HG02943 (cell line): ENCODE measurements at regions not wholly inside any gene's neighbourhood (a gene's known extent, or its start where the extent isn't known, plus 50 kb on each side); places are given as distances from the start of the nearest gene placed in this dataset.
"Not testable (repeated sequence)": the region's sequence is repeated elsewhere in the genome, so short reads cannot be mapped to it uniquely, and the experiment has no call there.

Experiments used
- ATAC-seq: cut with Tn5 transposase; IDR thresholded peaks from one replicate; pipeline ENCODE4 v1.9.1; 2021; ENCODE audit warnings: mild to moderate bottlenecking, low read depth, moderate library complexity; ENCODE audit not compliant: unreplicated experiment

DNA sequence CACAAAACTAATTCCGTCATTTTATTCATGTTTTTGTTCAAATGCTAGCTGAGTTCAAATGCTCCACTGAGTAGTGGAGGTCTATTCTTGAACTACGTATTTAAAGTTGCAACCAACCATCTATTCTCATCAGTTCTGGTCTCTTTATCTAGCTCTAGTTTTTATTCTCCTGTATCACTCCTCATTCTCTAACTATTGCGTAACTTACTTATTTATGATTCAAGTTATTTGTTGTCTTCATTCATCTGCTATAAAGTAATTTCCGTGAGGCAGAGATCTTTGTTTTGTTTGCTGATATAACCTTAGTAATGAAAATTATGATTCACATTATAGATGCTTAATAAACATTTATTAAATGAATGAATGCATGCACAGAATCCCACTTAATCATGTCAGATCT, 221.6 kb upstream of the ASCC3 start:
- ATAC-seq = no peak

- ATAC-seq = no peak
Observed at GRCh38 chr6:101108286-101108685, 227.2 kb upstream of the ASCC3 start.

GRCh38 chr6:101110814-101111213, 229.7 kb upstream of the ASCC3 start:
- ATAC-seq = no peak

DNA sequence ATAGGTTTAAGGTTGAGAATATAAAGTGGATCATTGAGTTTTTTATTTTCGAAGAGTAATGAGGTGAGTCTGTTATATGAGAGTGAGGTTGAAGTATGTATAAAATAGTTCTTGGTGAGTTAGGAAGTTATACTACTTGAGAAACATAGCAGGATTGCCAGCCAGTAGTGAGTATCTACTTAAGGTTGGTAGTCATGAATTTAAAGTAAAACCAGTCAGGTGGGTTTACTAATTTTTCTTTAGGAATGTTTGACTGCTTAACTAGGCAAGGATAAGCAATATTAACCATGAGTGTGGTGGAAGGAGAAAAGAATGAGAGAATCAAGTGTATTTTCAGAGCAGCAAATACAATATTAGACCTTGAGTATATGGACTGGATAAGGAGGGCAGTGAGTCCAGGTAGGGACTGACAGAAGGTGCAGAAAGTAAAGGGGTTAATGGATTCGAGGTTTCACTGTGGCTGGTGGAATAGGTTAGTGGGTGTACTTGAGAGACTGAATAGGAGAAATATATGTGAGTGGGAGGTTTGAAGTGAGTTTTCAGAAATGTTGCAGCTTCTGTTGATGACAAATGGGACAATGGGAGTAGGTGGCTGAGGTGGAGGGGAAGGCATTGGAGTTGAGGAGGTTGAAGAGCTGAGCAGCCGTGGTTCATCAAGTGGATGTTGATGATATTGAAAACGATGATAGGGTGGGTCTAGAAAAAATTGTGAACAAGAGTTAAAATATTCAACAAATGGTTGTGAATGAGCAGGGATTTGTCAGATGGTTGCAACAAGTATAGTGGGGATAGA, 232.5 kb upstream of the ASCC3 start:
- no peak for ATAC-seq

GRCh38 chr6:101114703-101115102, 233.6 kb upstream of the ASCC3 start:
- no peak for ATAC-seq

DNA sequence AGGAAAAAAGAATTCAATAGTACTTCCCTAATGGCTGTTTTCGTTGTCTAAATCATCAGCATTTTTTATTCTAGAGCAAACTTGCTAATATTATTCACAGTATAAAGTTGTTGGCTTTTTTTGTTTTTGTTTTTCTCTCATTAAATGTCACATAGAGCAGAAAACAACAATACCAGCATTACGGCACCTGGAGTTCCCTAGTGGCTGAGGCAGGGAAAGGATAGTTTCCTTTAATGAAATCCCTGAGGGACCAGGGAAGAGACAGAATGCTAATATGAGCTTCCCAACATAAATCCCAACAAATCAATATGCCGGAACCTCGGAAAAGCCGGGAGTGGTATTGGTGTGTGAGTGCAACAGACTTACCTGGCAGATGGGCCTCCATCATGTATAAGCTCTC, 235.2 kb upstream of the ASCC3 start:
- no peak for ATAC-seq

DNA sequence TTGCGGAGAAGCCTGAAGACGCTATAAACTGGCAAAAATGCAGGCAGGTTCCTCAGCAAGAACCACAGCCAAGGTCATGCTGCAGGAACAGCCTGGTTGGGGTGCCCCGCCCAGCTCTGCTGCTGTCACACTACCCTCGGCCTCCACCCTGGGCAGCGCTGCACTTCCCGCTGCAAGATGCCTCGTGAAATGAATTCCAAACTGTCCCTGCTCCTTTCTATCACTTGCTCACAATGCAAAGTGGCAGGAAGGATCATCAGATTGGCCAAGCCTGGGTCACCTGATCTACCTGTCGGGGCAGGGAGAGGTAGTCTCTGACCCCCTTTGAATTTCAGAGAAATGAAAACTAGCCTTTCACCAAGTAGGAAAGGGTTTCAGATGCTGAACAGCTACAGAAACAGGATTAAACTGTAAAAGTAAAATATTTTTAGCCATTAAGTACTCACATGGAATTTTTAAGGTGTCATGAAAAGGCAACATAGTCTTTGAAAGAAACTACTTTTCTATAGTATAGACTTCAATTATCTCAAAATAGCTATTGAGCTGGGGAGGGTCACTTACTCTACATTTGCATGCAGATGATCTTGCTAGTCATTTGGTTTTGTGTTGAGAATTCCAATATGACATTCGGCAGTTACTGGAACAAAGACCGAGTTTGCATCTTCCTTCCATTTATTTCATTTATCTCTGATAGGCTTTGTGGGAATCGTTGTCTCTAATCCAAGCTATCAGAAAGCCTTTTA, 236.4 kb upstream of the ASCC3 start:
- ATAC-seq = no peak

- ATAC-seq = no peak
Observed at GRCh38 chr6:101118136-101118396, 236.9 kb upstream of the ASCC3 start.

GRCh38 chr6:101120747-101121146, 239.6 kb upstream of the ASCC3 start:
- ATAC-seq = no peak

DNA sequence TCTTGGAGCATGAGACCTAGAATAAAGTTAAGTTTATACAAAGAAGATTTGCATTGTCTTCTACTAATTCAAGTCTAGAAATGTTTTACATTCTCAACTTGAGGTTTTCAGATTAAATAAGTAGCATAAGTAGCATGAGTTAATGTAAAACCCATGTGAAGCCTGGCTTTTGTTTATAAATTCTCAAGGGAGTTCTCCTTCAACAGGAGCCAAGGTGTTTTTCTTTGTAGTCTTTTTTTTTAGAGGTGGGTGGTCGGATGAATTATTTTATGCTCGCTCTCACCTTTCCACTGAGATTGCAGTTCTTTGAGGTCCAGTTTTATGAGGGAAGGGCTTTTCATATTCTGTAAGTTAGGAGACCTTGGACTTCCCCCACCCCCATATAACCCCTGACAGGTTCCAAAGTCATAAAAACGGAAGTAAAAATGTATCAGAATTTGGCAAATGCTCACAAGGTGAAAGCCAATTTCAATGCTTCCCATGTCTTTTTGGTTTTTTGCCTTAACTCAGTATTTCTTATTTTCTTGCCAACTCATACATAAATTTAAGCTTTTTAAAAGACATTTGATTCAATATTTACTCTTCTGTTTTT, 244.3 kb upstream of the ASCC3 start:
- no peak for ATAC-seq

- ATAC-seq = no peak
Observed at GRCh38 chr6:101126501-101126900, 245.4 kb upstream of the ASCC3 start.

GRCh38 chr6:101129851-101130250, 248.7 kb upstream of the ASCC3 start:
- no peak for ATAC-seq

DNA sequence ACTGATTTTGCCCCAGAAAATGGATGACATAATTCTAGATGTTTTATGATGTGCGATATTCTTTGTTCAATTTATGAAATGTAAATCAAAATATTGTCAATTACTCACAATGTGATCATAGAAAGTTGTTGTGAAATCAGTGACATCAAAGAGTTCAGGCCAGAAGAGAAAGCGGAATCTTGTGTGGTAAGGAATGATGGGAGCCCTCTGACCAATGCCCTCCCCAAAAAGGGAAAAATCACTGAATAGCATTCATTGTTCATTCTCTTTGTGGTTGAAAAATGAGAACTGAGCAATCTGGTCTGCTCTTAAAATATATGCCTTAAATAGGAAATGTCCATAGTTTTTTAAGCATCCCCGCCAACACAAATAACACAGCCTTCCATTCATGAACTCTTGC, 247.1 kb upstream of the GRIK2 start:
- ATAC-seq = no peak

GRCh38 chr6:101150226-101150625, 243.3 kb upstream of the GRIK2 start:
- no peak for ATAC-seq

DNA sequence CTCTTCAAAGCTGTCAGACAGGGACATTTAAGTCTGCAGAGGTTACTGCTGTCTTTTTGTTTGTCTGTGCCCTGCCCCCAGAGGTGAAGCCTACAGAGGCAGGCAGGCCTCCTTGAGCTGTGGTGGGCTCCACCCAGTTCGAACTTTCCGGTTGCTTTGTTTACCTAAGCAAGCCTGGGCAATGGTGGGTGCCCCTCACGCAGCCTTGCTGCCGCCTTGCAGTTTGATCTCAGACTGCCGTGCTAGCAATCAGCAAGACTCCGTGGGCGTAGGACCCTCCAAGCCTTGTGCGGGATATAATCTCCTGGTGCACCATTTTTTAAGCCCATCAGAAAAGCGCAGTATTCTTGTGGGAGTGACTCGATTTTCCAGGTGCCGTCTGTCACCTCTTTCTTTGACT, 235.9 kb upstream of the GRIK2 start:
- ATAC-seq = not testable (repeated sequence)

- no peak for ATAC-seq
Observed at GRCh38 chr6:101163611-101164010, 229.9 kb upstream of the GRIK2 start.

GRCh38 chr6:101167638-101168037, 225.9 kb upstream of the GRIK2 start:
- ATAC-seq = no peak

DNA sequence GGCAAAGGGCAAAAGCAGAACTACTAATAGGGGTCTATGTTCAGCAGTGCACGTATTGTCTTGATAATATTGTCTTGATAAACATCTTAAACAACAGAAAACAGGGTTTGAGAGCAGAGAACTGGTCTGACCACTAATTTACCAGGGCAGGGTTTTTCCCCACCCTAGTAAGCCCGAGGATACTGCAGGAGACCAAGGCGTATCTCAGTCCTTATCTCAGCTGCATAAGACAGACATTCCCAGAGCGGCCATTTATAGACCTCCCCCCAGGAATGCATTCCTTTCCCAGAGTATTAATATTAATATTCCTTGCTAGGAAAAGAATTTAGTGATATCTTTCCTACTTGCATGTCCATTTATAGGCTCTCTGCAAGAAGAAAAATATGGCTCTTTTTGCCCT, 222.5 kb upstream of the GRIK2 start:
- not testable (repeated sequence) for ATAC-seq

DNA sequence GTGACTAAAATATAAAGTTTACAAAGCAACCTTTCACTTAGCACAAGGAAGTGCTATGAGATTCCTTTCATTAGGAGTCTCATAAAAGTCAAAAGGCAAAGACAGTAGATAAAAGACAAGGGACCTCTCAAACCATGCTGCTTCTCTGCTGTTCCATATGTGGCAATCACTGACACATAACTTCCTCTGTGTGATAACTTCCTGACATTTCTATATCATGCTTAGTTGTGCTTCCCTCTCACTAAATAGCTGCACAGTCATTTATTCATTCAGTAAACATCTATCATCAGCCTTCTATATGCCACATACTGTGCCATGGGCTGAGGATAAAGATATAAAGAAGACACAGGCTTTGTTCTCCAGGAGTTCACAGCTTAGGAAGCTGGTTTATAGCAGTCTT, 214.8 kb upstream of the GRIK2 start:
- no peak for ATAC-seq

GRCh38 chr6:101181006-101181405, 212.5 kb upstream of the GRIK2 start:
- ATAC-seq = no peak

DNA sequence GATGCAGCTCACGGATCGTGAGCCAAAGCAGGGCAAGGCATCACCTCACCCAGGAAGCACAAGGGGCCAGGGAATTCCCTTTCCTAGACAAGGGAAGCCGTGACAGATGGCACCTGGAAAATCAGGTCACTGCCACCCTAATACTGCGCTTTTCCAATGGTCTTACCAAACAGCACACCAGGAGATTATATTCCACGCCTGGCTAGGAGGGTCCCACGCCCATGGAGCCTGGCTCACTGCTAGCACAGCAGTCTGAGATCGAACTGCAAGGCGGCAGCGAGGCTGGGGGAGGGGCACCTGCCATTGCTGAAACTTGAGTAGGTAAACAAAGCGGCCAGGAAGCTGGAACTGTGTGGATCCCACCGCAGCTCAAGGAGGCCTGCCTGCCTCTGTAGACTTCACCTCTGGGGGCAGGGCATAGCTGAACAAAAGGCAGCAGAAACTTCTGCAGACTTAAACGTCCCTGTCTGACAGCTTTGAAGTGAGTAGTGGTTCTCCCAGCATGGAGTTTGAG, 205.2 kb upstream of the GRIK2 start:
- ATAC-seq = not testable (repeated sequence)

GRCh38 chr6:101195588-101195987, 197.9 kb upstream of the GRIK2 start:
- ATAC-seq = no peak
